ENCODE measurements at regions not wholly inside any gene's neighbourhood (a gene's known extent, or its start where the extent isn't known, plus 50 kb on each side); places are given as distances from the start of the nearest gene placed in this dataset.

DNA sequence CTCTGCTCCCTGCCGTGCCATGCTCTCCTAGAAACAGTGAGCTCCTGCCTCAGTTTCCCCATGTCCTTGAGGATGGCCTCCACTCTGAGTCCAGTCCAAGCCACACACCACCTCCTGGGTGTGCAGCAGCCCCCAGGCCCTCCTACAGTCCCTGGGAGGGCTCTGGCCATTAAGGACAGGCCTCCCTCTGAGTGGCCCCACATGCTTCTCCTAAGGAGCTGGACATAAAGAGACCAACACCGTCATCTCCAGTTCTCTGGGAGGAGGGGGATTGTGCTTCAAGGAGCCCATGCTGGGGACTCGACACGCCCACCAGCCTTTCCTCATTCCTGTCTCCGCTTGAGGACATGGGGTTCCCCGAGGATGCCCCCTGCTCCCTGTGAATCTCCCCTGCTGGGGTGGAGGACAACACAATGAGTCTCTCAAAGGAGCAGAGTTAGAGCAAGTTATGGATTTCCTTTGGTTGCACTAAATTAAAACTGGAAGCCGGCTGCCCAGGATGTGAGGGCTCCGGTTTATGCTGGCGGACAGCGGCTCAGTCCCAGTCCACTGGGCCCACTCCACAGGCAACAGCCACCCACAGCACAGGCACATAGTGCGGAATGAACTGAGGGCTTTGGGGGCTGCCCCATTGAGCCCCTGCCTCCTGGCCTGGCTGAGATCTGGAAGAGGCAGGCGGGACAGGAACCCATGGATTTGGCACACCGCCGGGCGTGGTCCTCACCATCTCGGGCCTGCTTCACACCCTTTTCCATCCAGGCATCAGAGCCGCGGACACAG lies 165.6 kb upstream of the IQSEC1 start:
- no peak for TF ChIP-seq POLR2A (IDR thresholded peaks at IDR 0.05)
- TF ChIP-seq CTCF (IDR thresholded peaks at IDR 0.05) = no peak

Data from testis (tissue), 2 donors.